Omental fat pad (tissue), 3 donors: ENCODE measurements at regions not wholly inside any gene's neighbourhood (a gene's known extent, or its start where the extent isn't known, plus 50 kb on each side); places are given as distances from the start of the nearest gene placed in this dataset.

Source experiments
- ATAC-seq: fragments of 150-250 bp; one replicate; pipeline ENCODE4 v1.9.1; 2016; ENCODE audit warnings: mild to moderate bottlenecking, moderate library complexity; ENCODE audit not compliant: low FRiP score
- DNase-seq: peaks from one replicate; pipeline ENCODE4 v3.0.0-alpha.2; 2019; ENCODE audit warnings: low spot score
- CTCF ChIP-seq, 3 donors: fragments of 450-650 bp; IDR thresholded peaks; one replicate each; pipeline ENCODE4 v1.5.1; 2016 to 2017; ENCODE audit warnings: antibody characterized with exemption in 3 of 3, mild to moderate bottlenecking in 3 of 3, moderate library complexity in 2 of 3

- DNase-seq, result no peak
- ATAC-seq, result no peak
- TF ChIP-seq CTCF (IDR thresholded peaks at IDR 0.05), result no peak
Measured at GRCh38 chr5:3994628-3995027, 399.0 kb downstream of the IRX1 start.

- no peak for ATAC-seq
- DNase-seq, result no peak
- no peak for TF ChIP-seq CTCF (IDR thresholded peaks at IDR 0.05)
Measured at GRCh38 chr5:3995954-3996619, 400.5 kb downstream of the IRX1 start.

GRCh38 chr5:3996707-3997336, 401.2 kb downstream of the IRX1 start:
- ATAC-seq, result no peak
- TF ChIP-seq CTCF (IDR thresholded peaks at IDR 0.05), result no peak
- no peak for DNase-seq

GRCh38 chr5:3997670-3998069, 402.0 kb downstream of the IRX1 start:
- ATAC-seq (no peak), DNase-seq (no peak)
- no peak for TF ChIP-seq CTCF (IDR thresholded peaks at IDR 0.05)

GRCh38 chr5:3999929-4000328, 404.3 kb downstream of the IRX1 start:
- TF ChIP-seq CTCF (IDR thresholded peaks at IDR 0.05), result no peak
- ATAC-seq (no peak), DNase-seq (no peak)

GRCh38 chr5:4001004-4001403, 405.4 kb downstream of the IRX1 start:
- TF ChIP-seq CTCF (IDR thresholded peaks at IDR 0.05), result no peak
- DNase-seq (no peak), ATAC-seq (no peak)
